Activated naive CD4-positive, alpha-beta T cell treated with anti-CD3 and anti-CD28 coated beads, Interleukin-2, amount 50 U/mL, for 72 hours (primary cell): ENCODE measurements at regions not wholly inside any gene's neighbourhood (a gene's known extent, or its start where the extent isn't known, plus 50 kb on each side); places are given as distances from the start of the nearest gene placed in this dataset.
"Not testable (repeated sequence)": the region's sequence is repeated elsewhere in the genome, so short reads cannot be mapped to it uniquely, and the experiment has no call there.

ENCODE experiments used
- ATAC-seq, 2 donors: fragments of 150-1000 bp; cut with Tn5 transposase; 2 replicates each; pipeline ENCODE4 v1.10.0; 2021; ENCODE audit warnings: mild to moderate bottlenecking in 2 of 2, moderate library complexity in 2 of 2
- DNase-seq, 2 donors: peaks; one replicate each; pipeline ENCODE4 v3.0.0; 2021 to 2022; ENCODE audit warnings: low spot score in 2 of 2
- H3K27ac Mint-ChIP-seq, 2 donors: one replicate each; pipeline ENCODE4 v1.8.0; 2022; ENCODE audit warnings: mild to moderate bottlenecking in 2 of 2, mixed read lengths in 2 of 2
- H3K36me3 Mint-ChIP-seq, 2 donors: one replicate each; pipeline ENCODE4 v1.8.0; 2022; ENCODE audit warnings: mixed read lengths in 2 of 2
- H3K9me3 Mint-ChIP-seq, 2 donors: one replicate each; pipeline ENCODE4 v1.8.0; 2022; ENCODE audit warnings: mixed read lengths in 2 of 2

DNA sequence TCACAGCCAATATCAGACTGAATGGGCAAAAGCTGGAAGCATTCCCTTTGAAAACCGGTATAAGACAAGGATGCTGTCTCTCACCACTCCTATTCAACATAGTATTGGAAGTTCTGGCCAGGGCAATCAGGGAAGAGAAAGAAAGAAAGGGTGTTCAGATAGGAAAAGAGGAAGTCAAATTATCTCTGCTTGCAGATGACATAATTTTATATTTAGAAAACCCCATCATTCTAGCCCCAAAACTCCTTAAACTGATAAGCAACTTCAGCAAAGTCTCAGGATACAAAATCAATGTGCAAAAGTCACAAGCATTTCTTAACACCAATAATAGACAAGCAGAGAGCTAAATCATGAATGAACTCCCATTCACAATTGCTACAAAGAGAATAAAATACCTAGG is 461.7 kb downstream of the PDGFC start:
- DNase-seq, H3K27ac Mint-ChIP-seq, ATAC-seq, H3K36me3 Mint-ChIP-seq: not testable (repeated sequence)
- H3K9me3 Mint-ChIP-seq = peaks cover 5 to 10% of the 10 kb centered on the region in 2 donors

DNA sequence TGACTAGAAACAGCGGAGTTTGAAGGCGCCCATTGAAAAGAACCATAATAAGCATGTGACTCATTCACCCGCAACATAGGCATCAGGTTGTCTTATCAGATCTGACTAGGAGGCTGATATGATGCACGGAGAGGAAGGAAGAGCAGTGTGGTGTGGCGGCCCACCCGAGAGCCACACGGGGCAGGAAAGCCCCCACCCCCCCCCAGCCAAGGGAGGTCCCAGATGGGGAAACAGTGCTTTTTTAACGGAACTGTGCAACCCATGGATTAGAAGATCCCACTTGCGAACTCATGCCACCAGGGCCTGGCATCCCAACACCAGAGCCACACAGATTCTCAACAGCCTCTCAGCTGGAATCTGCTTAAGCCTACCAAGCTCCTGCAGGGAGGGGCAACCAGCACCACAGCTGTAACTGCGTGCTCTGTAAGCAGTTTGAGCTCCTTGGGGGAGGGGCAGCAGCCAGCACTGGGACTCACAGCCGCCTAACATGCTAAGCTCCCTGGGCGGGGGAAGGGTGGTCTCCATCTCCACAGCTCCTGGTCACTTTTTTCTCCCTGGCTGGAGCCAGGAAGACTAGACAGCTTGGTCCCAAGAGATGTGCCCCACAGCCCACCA is 466.2 kb downstream of the PDGFC start:
- Mint-ChIP-seq H3K36me3 (no peaks in the 10 kb centered on the region), H3K27ac (no peak overlapping the region), H3K9me3 (peaks cover 26% of the 10 kb centered on the region in 2 donors)
- no peak for ATAC-seq
- no peak for DNase-seq

DNA sequence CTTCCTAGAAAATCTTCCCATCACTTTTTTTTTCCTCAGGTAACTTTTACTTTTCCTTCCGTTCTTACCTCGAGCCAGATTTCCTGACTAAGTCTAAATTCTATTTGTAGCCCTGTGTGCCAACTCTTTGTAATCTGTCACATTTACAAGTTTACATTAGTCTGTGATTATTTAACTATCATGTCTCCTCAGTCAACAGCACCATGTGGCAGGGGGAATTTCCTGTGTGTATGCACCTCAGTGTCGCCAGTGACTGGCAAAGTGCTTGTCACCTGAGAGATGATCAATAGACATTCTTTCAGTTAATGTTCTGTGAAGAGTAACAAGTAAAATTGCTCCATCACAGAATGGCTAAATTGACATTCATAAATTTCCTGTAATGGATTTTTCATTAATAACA is 468.5 kb downstream of the PDGFC start:
- H3K9me3 Mint-ChIP-seq = peaks cover 24 to 29% of the 10 kb centered on the region in 2 donors
- DNase-seq (no peak), ATAC-seq (no peak)
- H3K36me3 Mint-ChIP-seq = no peaks in the 10 kb centered on the region
- no peak overlapping the region for H3K27ac Mint-ChIP-seq

DNA sequence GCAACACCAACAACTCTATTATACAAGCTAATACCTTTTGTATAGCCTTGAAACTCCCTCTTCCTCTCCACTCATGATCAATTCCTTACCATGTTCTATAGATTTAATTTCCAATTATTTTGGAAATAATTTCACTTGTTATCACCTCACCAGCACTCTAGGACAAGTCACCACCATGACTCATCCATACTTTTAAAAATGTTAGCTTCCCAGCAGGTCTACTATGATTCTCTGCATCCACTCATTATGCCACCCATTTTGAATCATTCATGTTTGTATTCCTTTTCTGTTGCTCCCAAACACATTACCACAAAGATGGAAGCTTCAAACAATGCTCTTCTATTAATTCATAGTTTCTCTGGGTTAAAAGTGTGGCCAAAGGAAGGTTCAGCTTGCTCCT is 469.6 kb downstream of the PDGFC start:
- no peak overlapping the region for H3K27ac Mint-ChIP-seq

GRCh38 chr4:156499684-156500083 is 471.9 kb downstream of the PDGFC start:
- no peaks in the 10 kb centered on the region for H3K36me3 Mint-ChIP-seq

More for the DNA sequence above, 469.6 kb downstream of the PDGFC start:
- Mint-ChIP-seq H3K9me3 (peaks cover 19 to 31% of the 10 kb centered on the region in 2 donors), H3K36me3 (no peaks in the 10 kb centered on the region)
- DNase-seq (no peak), ATAC-seq (no peak)

DNA sequence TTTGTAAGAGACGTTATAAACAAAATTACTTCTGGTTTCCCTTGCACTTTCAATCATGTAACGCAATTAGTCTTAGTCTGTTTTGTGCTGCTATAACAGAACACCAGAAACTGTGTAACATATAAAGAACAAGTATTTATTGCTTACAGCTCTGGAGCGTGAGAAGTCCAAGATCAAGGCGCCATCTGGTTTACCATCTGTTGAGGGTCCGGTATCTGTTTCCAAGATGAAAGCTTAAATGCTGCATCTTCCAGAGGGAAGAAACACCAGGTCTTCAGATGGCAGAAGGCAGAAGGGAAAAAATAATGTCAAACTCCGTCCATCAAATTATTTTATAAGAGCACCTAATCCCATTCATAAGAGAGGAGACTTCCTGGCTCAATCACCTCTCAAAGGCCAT is 474.1 kb downstream of the PDGFC start:
- H3K27ac Mint-ChIP-seq = no peak overlapping the region
- peaks cover 14 to 27% of the 10 kb centered on the region in 2 donors for H3K9me3 Mint-ChIP-seq
- H3K36me3 Mint-ChIP-seq = no peaks in the 10 kb centered on the region
- DNase-seq (no peak), ATAC-seq (no peak)

More at GRCh38 chr4:156499684-156500083, 471.9 kb downstream of the PDGFC start:
- no peak for ATAC-seq
- no peak for DNase-seq
- H3K9me3 Mint-ChIP-seq = peaks cover 19 to 32% of the 10 kb centered on the region in 2 donors
- H3K27ac Mint-ChIP-seq = no peak overlapping the region

GRCh38 chr4:156496797-156497196 is 474.8 kb downstream of the PDGFC start:
- DNase-seq = no peak
- H3K27ac Mint-ChIP-seq = no peak overlapping the region
- H3K9me3 Mint-ChIP-seq = peaks cover 10 to 23% of the 10 kb centered on the region in 2 donors
- ATAC-seq = no peak
- H3K36me3 Mint-ChIP-seq = no peaks in the 10 kb centered on the region

DNA sequence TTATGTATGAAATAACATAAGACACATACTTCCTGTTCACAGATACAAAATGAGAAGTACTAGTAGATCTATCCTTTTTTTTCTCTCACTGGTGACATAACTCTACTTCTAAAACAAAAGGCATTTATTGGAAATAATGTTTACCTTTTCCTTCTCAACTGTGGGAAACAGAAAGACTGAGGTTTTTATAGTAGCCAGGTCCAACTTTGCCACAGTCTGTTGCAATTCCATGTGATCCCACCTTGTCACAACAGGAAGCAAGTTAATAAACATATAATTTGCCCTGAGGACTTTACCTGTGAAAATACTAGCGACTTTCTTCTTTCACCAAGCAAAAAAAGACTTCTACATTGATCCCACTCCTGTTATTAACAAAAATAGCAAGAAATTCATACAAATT is 475.8 kb downstream of the PDGFC start:
- DNase-seq = no peak
- H3K9me3 Mint-ChIP-seq = peaks cover 6 to 15% of the 10 kb centered on the region in 2 donors
- no peaks in the 10 kb centered on the region for H3K36me3 Mint-ChIP-seq
- no peak overlapping the region for H3K27ac Mint-ChIP-seq
- no peak for ATAC-seq

- peaks cover under 1 to 12% of the 10 kb centered on the region in 2 donors for H3K9me3 Mint-ChIP-seq
- H3K27ac Mint-ChIP-seq = no peak overlapping the region
- no peak for ATAC-seq
- H3K36me3 Mint-ChIP-seq = no peaks in the 10 kb centered on the region
- no peak for DNase-seq
Observed at GRCh38 chr4:156495091-156495490, 476.5 kb downstream of the PDGFC start.

DNA sequence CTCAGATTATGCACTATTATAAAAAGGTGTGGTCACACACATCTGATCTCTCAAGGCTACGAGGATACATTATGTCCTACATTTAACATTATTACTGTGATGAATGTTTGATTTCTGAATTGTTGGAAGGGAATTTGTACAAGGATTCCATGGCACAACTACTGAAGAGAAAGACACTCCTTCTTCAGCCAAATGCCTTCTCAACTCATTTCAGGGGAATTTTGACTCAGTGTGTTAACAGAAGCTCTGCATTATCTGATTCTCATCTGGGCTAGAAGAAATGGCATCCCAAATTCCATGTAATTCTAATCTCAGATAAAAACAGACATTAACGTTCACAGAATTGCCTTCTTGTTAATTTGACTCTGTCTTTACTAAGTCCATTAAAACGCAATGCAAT is 477.7 kb downstream of the PDGFC start:
- H3K9me3 Mint-ChIP-seq = peaks cover 0 to 12% of the 10 kb centered on the region in 2 donors
- DNase-seq (no peak), ATAC-seq (no peak)

GRCh38 chr4:156487107-156487506 is 484.5 kb downstream of the PDGFC start:
- ATAC-seq = no peak
- no peak overlapping the region for H3K27ac Mint-ChIP-seq
- H3K36me3 Mint-ChIP-seq = no peaks in the 10 kb centered on the region
- DNase-seq = no peak
- H3K9me3 Mint-ChIP-seq = peaks cover 0 to 4% of the 10 kb centered on the region in 2 donors

More for the DNA sequence above, 477.7 kb downstream of the PDGFC start:
- no peaks in the 10 kb centered on the region for H3K36me3 Mint-ChIP-seq
- no peak overlapping the region for H3K27ac Mint-ChIP-seq

GRCh38 chr4:156481845-156482244 is 489.8 kb downstream of the PDGFC start:
- no peak for ATAC-seq
- Mint-ChIP-seq H3K36me3 (no peaks in the 10 kb centered on the region), H3K27ac (no peak overlapping the region), H3K9me3 (peaks cover 4 to 7% of the 10 kb centered on the region in 2 donors)
- DNase-seq = no peak

- Mint-ChIP-seq H3K9me3 (peaks cover 9 to 10% of the 10 kb centered on the region in 2 donors), H3K36me3 (no peaks in the 10 kb centered on the region), H3K27ac (no peak overlapping the region)
- DNase-seq (no peak), ATAC-seq (no peak)
Observed at GRCh38 chr4:156477636-156478035, 494.0 kb downstream of the PDGFC start.

DNA sequence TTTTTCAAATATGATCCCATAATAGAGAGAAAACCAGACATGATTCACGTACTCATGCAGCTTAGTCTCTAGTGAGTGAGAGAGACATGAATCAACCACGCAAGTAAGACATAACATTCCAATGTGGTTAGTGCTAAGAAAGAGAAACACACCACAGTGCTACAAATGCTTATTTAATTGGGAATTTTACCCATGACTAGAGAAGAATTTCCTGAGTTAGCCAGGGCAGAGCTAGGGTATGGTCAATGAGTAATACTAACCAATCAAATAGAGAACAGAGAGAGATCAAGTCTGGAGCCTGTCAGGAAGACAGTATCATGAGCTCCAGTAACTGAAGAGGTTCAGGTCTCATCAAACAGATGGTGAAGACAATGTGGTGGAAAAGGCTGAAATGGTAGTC is 495.2 kb downstream of the PDGFC start:
- DNase-seq (no peak), ATAC-seq (no peak)
- Mint-ChIP-seq H3K9me3 (peaks cover 9 to 10% of the 10 kb centered on the region in 2 donors), H3K36me3 (no peaks in the 10 kb centered on the region), H3K27ac (no peak overlapping the region)

- Mint-ChIP-seq H3K27ac (no peak overlapping the region), H3K36me3 (no peaks in the 10 kb centered on the region), H3K9me3 (peaks cover 9 to 10% of the 10 kb centered on the region in 2 donors)
- ATAC-seq (no peak), DNase-seq (no peak)
Observed at GRCh38 chr4:156475322-156475721, 496.3 kb downstream of the PDGFC start.

DNA sequence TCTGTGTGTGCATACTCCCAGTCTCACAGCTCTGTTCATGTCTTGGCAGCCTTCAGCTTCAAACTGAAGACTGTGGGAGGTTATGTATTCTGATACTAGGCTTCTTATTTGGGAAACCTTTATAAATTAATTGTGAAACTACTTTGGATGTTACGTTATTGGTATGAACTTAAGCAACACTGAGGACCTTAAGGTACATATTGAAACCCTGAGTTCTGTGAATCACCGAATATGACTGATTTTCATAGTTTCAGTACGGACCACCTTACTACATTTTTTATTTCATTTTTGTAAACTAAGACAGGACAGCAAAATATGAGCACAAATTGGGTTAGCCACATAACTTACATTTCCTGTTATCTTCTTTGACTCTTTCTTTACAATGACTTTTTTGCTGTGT is 498.4 kb downstream of the PDGFC start:
- peaks cover 5 to 6% of the 10 kb centered on the region in 2 donors for H3K9me3 Mint-ChIP-seq
- peak in 1 of 2 donors; percentile 75 for ATAC-seq
- H3K36me3 Mint-ChIP-seq = no peaks in the 10 kb centered on the region
- no peak for DNase-seq
- H3K27ac Mint-ChIP-seq = no peak overlapping the region

- H3K27ac Mint-ChIP-seq = no peak overlapping the region
- no peak for DNase-seq
- peaks cover 5 to 6% of the 10 kb centered on the region in 2 donors for H3K9me3 Mint-ChIP-seq
- no peaks in the 10 kb centered on the region for H3K36me3 Mint-ChIP-seq
- ATAC-seq = peak in 1 of 2 donors; percentile 28
Observed at GRCh38 chr4:156472624-156473023, 499.0 kb downstream of the PDGFC start.

GRCh38 chr4:156459584-156459983 is 505.9 kb upstream of the CTSO start:
- DNase-seq (no peak), ATAC-seq (no peak)
- H3K9me3 Mint-ChIP-seq = peaks cover 8 to 19% of the 10 kb centered on the region in 2 donors
- no peaks in the 10 kb centered on the region for H3K36me3 Mint-ChIP-seq
- H3K27ac Mint-ChIP-seq = no peak overlapping the region
